ENCODE measurements at regions not wholly inside any gene's neighbourhood (a gene's known extent, or its start where the extent isn't known, plus 50 kb on each side); places are given as distances from the start of the nearest gene placed in this dataset.
"Not testable (repeated sequence)": the region's sequence is repeated elsewhere in the genome, so short reads cannot be mapped to it uniquely, and the experiment has no call there.

- DNase-seq (ENCODE audit: low spot score), result no peak
Observed at GRCh38 chr2:62330959-62331358, 135.0 kb downstream of the B3GNT2 start.

- no peak for DNase-seq (ENCODE audit: low spot score)
Observed at GRCh38 chr2:62329797-62330196, 133.9 kb downstream of the B3GNT2 start.

GRCh38 chr2:62326735-62327134, 130.8 kb downstream of the B3GNT2 start:
- no peak for DNase-seq (ENCODE audit: low spot score)

- DNase-seq (ENCODE audit: low spot score), result no peak
Observed at GRCh38 chr2:62325398-62325797, 129.5 kb downstream of the B3GNT2 start.

GRCh38 chr2:62321380-62322289, 125.7 kb downstream of the B3GNT2 start:
- no peak for DNase-seq (ENCODE audit: low spot score)

- DNase-seq (ENCODE audit: low spot score), result no peak
Observed at GRCh38 chr2:62320657-62321357, 124.9 kb downstream of the B3GNT2 start.

GRCh38 chr2:62320137-62320536, 124.2 kb downstream of the B3GNT2 start:
- not testable (repeated sequence) for DNase-seq (ENCODE audit: low spot score)

- no peak for DNase-seq (ENCODE audit: low spot score)
Observed at GRCh38 chr2:62319070-62319469, 123.2 kb downstream of the B3GNT2 start.

GRCh38 chr2:62315476-62315875, 119.6 kb downstream of the B3GNT2 start:
- no peak for DNase-seq (ENCODE audit: low spot score)

- DNase-seq (ENCODE audit: low spot score), result no peak
Observed at GRCh38 chr2:62314291-62314690, 118.4 kb downstream of the B3GNT2 start.

- DNase-seq (ENCODE audit: low spot score), result no peak
Observed at GRCh38 chr2:62313449-62314227, 117.7 kb downstream of the B3GNT2 start.

GRCh38 chr2:62309465-62310091, 113.7 kb downstream of the B3GNT2 start:
- DNase-seq (ENCODE audit: low spot score), result no peak

- no peak for DNase-seq (ENCODE audit: low spot score)
Observed at GRCh38 chr2:62309081-62309464, 113.2 kb downstream of the B3GNT2 start.

GRCh38 chr2:62307469-62308389, 111.8 kb downstream of the B3GNT2 start:
- no peak for DNase-seq (ENCODE audit: low spot score)

GRCh38 chr2:62306751-62307468, 111.0 kb downstream of the B3GNT2 start:
- no peak for DNase-seq (ENCODE audit: low spot score)

- DNase-seq (ENCODE audit: low spot score), result no peak
Observed at GRCh38 chr2:62305421-62306176, 109.7 kb downstream of the B3GNT2 start.

GRCh38 chr2:62304429-62305417, 108.8 kb downstream of the B3GNT2 start:
- DNase-seq (ENCODE audit: low spot score), result no peak

- DNase-seq (ENCODE audit: low spot score), result no peak
Observed at GRCh38 chr2:62303788-62304187, 107.9 kb downstream of the B3GNT2 start.
